Neural progenitor cell (in vitro differentiated cells): ENCODE measurements at regions not wholly inside any gene's neighbourhood (a gene's known extent, or its start where the extent isn't known, plus 50 kb on each side); places are given as distances from the start of the nearest gene placed in this dataset.

ENCODE experiments used
- DNase-seq: peaks from one replicate; pipeline ENCODE4 v3.0.0-alpha.2; 2016; ENCODE audit warnings: low spot score
- H2AFZ ChIP-seq: fragments of 200-600 bp; sonication (generic); replicated peaks from 2 replicates; pipeline ENCODE4 v1.6.1; 2016; ENCODE audit warnings: antibody characterized with exemption
- H3F3A ChIP-seq: fragments of 200-600 bp; sonication (generic); 2 replicates; pipeline ENCODE4 v1.6.1; 2016; ENCODE audit warnings: antibody characterized with exemption, low read depth
- H3K27ac ChIP-seq: fragments of 200-600 bp; sonication (generic); 2 replicates; pipeline ENCODE4 v1.5.1; 2016; ENCODE audit warnings: mild to moderate bottlenecking
- H3K27me3 ChIP-seq: fragments of 200-600 bp; sonication (generic); 2 replicates; pipeline ENCODE4 v1.6.1; 2016; ENCODE audit warnings: mild to moderate bottlenecking, moderate library complexity
- H3K36me3 ChIP-seq: fragments of 200-600 bp; sonication (generic); 2 replicates; pipeline ENCODE4 v1.5.1; 2016
- H3K4me1 ChIP-seq: fragments of 200-600 bp; sonication (generic); 2 replicates; pipeline ENCODE4 v1.6.1; 2016; ENCODE audit warnings: mixed run types
- H3K4me2 ChIP-seq: fragments of 200-600 bp; sonication (generic); 2 replicates; pipeline ENCODE4 v1.6.1; 2016
- H3K4me3 ChIP-seq: fragments of 200-600 bp; sonication (generic); 2 replicates; pipeline ENCODE4 v1.5.1; 2016
- H3K79me2 ChIP-seq: fragments of 200-600 bp; sonication (generic); 2 replicates; pipeline ENCODE4 v1.6.1; 2016; ENCODE audit warnings: low read depth
- H3K9ac ChIP-seq: fragments of 200-600 bp; sonication (generic); 2 replicates; pipeline ENCODE4 v1.6.1; 2016
- H3K9me3 ChIP-seq: fragments of 200-600 bp; sonication (generic); 2 replicates; pipeline ENCODE4 v1.5.1; 2016; ENCODE audit warnings: low read depth
- H4K20me1 ChIP-seq: fragments of 200-600 bp; sonication (generic); 2 replicates; pipeline ENCODE4 v1.6.1; 2016; ENCODE audit warnings: low read depth
- H3K27ac Mint-ChIP-seq: 3 replicates; pipeline ENCODE4 v1.8.0; 2021; ENCODE audit warnings: mixed read lengths
- H3K27me3 Mint-ChIP-seq: 2 replicates; pipeline ENCODE4 v1.8.0; 2022; ENCODE audit warnings: low read depth, mild to moderate bottlenecking, inconsistent platforms, moderate library complexity, mixed read lengths; ENCODE audit not compliant: insufficient read depth
- H3K36me3 Mint-ChIP-seq: 3 replicates; pipeline ENCODE4 v1.8.0; 2021; ENCODE audit warnings: mixed read lengths
- H3K4me1 Mint-ChIP-seq: 3 replicates; pipeline ENCODE4 v1.8.0; 2021; ENCODE audit warnings: mixed read lengths
- H3K4me3 Mint-ChIP-seq: 3 replicates; pipeline ENCODE4 v1.8.0; 2021; ENCODE audit warnings: mild to moderate bottlenecking, moderate library complexity, mixed read lengths
- H3K9me3 Mint-ChIP-seq: 3 replicates; pipeline ENCODE4 v1.8.0; 2020; ENCODE audit warnings: mixed read lengths
- CTCF ChIP-seq: fragments of 200-600 bp; sonication (generic); IDR thresholded peaks from 2 replicates; pipeline ENCODE4 v1.5.1; 2017; ENCODE audit warnings: antibody characterized with exemption, mild to moderate bottlenecking
- EZH2 ChIP-seq: fragments of 200-600 bp; sonication (generic); IDR thresholded peaks from 2 replicates; pipeline ENCODE4 v1.6.1; 2017; ENCODE audit warnings: antibody characterized with exemption, mild to moderate bottlenecking, moderate library complexity
- EZH2phosphoT487 ChIP-seq: fragments of 200-600 bp; sonication (generic); IDR thresholded peaks from 2 replicates; pipeline ENCODE4 v1.6.1; 2017; ENCODE audit warnings: antibody characterized with exemption

- no peak for DNase-seq
- no peaks in the 10 kb centered on the region for H3K36me3 ChIP-seq
- H3K4me3 ChIP-seq, result no peak overlapping the region
- TF ChIP-seq EZH2phosphoT487 (no peak), CTCF (no peak), EZH2 (no peak)
- peaks cover 2% of the 10 kb centered on the region for H3K27me3 Mint-ChIP-seq
- no peaks in the 10 kb centered on the region for H3K9me3 ChIP-seq
- no peak overlapping the region for H2AFZ ChIP-seq
- H3K27me3 ChIP-seq, result no peaks in the 10 kb centered on the region
- H3K36me3 Mint-ChIP-seq, result peaks cover 3% of the 10 kb centered on the region
- H3K4me1 Mint-ChIP-seq, result no peaks in the 10 kb centered on the region
- H3K9ac ChIP-seq, result no peak overlapping the region
- peaks cover 7% of the 10 kb centered on the region for H3K9me3 Mint-ChIP-seq
- H3K4me1 ChIP-seq, result no peaks in the 10 kb centered on the region
- no peaks in the 10 kb centered on the region for H4K20me1 ChIP-seq
- H3K79me2 ChIP-seq, result no peaks in the 10 kb centered on the region
- no peak overlapping the region for H3K4me3 Mint-ChIP-seq
- no peak overlapping the region for H3K27ac ChIP-seq
- no peak overlapping the region for H3K27ac Mint-ChIP-seq
- no peak overlapping the region for H3K4me2 ChIP-seq
- H3F3A ChIP-seq, result no peaks in the 10 kb centered on the region
Observed at GRCh38 chrX:30939928-30940327, 50.9 kb upstream of the TAB3 start.
